LNCAP (cell line): ENCODE measurements at regions not wholly inside any gene's neighbourhood (a gene's known extent, or its start where the extent isn't known, plus 50 kb on each side); places are given as distances from the start of the nearest gene placed in this dataset.

Experiments used
- TF ChIP-seq, protein P1 (sequence below): fragments of 450-650 bp; IDR thresholded peaks from 2 replicates; pipeline ENCODE4 v1.5.1; 2017; ENCODE audit warnings: mild to moderate bottlenecking

- TF ChIP-seq, protein P1, sequence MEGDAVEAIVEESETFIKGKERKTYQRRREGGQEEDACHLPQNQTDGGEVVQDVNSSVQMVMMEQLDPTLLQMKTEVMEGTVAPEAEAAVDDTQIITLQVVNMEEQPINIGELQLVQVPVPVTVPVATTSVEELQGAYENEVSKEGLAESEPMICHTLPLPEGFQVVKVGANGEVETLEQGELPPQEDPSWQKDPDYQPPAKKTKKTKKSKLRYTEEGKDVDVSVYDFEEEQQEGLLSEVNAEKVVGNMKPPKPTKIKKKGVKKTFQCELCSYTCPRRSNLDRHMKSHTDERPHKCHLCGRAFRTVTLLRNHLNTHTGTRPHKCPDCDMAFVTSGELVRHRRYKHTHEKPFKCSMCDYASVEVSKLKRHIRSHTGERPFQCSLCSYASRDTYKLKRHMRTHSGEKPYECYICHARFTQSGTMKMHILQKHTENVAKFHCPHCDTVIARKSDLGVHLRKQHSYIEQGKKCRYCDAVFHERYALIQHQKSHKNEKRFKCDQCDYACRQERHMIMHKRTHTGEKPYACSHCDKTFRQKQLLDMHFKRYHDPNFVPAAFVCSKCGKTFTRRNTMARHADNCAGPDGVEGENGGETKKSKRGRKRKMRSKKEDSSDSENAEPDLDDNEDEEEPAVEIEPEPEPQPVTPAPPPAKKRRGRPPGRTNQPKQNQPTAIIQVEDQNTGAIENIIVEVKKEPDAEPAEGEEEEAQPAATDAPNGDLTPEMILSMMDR: no peak
Observed at GRCh38 chr10:36280321-36280741, 638.2 kb upstream of the FZD8 start.

GRCh38 chr10:36278176-36278575 is 636.1 kb upstream of the FZD8 start:
- TF ChIP-seq, protein P1: no peak

DNA sequence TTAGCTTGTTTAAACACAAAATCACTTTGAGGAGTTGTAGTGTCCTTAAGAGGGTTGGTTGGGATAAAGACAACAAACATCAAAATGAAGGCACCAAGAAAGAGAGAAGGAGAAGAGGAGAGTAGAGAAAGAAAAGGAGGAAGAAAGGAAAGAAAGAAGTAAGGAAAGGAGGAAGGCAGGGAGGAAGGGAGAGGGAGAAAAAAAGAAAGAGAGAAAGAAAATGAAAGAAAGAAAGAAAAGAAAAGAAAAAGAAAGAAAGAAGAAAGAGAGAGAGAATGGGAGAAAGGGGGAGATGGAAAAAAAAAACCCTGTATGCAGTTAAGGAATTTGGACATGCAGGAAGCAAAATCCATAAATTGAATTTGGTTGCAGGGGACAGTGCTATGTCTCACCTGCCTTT is 635.4 kb upstream of the FZD8 start:
- TF ChIP-seq, protein P1: no peak

- TF ChIP-seq, protein P1: no peak
Observed at GRCh38 chr10:36271627-36272340, 629.7 kb upstream of the FZD8 start.

DNA sequence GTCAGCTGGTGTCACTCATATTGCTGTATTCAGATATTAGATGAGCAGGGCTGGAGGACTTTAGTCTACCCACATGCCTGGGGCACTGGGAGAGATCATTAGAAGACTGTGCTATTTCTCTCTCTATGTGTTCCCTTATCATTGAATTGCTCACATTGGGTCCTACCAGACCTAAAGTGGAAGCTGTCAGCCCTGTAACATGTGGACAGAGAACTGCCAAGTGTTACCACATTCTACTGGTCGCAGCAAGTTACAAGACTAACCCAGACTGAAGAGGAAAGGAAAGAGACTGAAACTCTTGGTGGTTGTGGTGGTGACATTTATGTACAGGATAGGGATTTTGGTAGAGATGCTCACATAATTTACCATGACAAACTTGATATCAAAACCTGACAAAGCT is 627.1 kb upstream of the FZD8 start:
- TF ChIP-seq, protein P1: no peak

DNA sequence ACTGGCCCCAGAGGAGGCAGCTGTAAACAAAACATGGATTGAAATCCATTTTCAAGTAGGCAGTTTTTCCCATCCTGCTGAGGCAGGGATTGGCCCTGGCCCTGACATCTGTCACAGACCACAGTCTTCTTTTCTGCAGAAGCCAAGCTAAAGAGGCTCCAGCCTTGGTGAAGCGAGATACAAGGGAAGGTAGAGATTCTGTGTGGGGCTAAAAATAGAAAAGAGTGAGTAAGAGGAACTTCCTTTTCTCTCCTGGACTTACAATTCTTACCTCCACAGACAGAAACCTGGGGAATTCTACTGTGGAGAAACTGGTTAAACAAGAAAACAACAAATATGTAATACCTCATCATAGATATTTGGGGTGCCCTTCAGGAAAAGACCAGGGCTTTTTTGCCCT is 624.8 kb upstream of the FZD8 start:
- TF ChIP-seq, protein P1: no peak

DNA sequence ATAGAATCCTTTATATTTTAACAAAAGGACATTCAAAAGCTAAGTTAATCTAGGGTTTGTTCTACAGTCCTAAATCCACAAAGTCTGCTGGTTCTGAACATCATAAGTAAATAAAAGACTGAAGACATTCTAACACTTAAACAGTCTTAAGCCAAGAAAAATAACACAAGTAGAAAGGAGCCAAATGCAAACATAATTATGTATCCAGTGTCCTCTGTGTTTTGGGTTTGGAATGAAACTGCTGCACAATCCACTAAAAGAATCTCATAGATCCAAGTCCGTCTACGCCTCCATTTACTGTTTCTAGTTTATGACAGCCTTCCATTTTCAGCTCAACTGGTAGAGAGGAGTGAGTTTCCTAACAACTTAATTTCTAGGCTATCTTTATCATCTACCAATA is 623.6 kb upstream of the FZD8 start:
- TF ChIP-seq, protein P1: no peak

DNA sequence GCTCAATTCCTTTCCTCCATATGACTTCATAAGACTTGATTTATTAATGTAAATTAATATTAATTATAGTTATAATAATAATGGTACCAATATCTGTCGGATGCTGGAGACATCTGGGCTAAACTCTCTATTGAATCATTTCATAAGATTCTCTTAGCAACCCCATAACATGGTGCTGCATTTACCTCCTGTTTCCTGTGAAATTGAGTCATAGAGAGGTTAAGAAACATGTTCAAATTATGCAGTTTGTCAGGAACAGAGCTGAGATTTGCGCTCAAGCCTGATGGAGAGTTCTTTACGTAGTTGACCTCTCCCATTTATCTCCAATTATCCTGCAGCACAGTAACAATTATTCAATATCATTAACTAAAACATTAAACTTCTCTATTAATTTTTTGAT is 621.8 kb upstream of the FZD8 start:
- TF ChIP-seq, protein P1: no peak
